GM12878 (cell line): ENCODE measurements at regions not wholly inside any gene's neighbourhood (a gene's known extent, or its start where the extent isn't known, plus 50 kb on each side); places are given as distances from the start of the nearest gene placed in this dataset.

ENCODE experiments used
- BHLHE40 ChIP-seq, 2 experiments: fragments of 450-650 bp in 1 of 2; IDR thresholded peaks; 2 replicates each; pipeline ENCODE4 v1.6.1; 2011 to 2017; ENCODE audit warnings: low read depth in 2 of 2, borderline replicate concordance in 1 of 2, improper control_type of control experiment in 1 of 2, low read length in 1 of 2, mild to moderate bottlenecking in 1 of 2
- CTCF ChIP-seq, 3 experiments: IDR thresholded peaks in 2 of 3; conservative IDR thresholded peaks in 1 of 3; 2 replicates each; pipeline ENCODE4 v1.5.1; 2011; ENCODE audit warnings: low read depth in 3 of 3, low read length in 3 of 3, mild to moderate bottlenecking in 3 of 3, control low read depth in 2 of 3, moderate library complexity in 2 of 3, inconsistent platforms in 1 of 3, mixed read lengths in 1 of 3; ENCODE audit not compliant: control insufficient read depth in 2 of 3, insufficient read depth in 1 of 3; ENCODE audit errors: extremely low read depth in 1 of 3
- HDGF ChIP-seq: fragments of 450-650 bp; IDR thresholded peaks from 2 replicates; pipeline ENCODE4 v1.6.1; 2016; ENCODE audit warnings: antibody characterized with exemption
- PAX5 ChIP-seq: IDR thresholded peaks from 2 replicates; pipeline ENCODE4 v1.6.1; 2011; ENCODE audit warnings: low read depth, low read length, borderline replicate concordance
- PKNOX1 ChIP-seq: fragments of 450-650 bp; IDR thresholded peaks from 2 replicates; pipeline ENCODE4 v1.6.1; 2016; ENCODE audit warnings: mild to moderate bottlenecking
- RAD21 ChIP-seq: IDR thresholded peaks from 2 replicates; pipeline ENCODE4 v1.6.1; 2011; ENCODE audit warnings: mild to moderate bottlenecking, low read depth, low read length, moderate library complexity; ENCODE audit not compliant: insufficient read depth
- STAT1 ChIP-seq: fragments of 450-650 bp; conservative IDR thresholded peaks from 2 replicates; pipeline ENCODE4 v1.6.1; 2014; ENCODE audit warnings: antibody characterized with exemption, mild to moderate bottlenecking
- TAF1 ChIP-seq: IDR thresholded peaks from 2 replicates; pipeline ENCODE4 v1.6.1; 2011; ENCODE audit warnings: mild to moderate bottlenecking, low read depth, low read length, borderline replicate concordance
- TBL1XR1 ChIP-seq: IDR thresholded peaks from 2 replicates; pipeline ENCODE4 v1.6.1; 2012; ENCODE audit warnings: low read depth, low read length, improper control_type of control experiment
- ZSCAN29 ChIP-seq: fragments of 450-650 bp; IDR thresholded peaks from 2 replicates; pipeline ENCODE4 v1.6.1; 2017; ENCODE audit warnings: mild to moderate bottlenecking, moderate library complexity

GRCh38 chr21:25005388-25005787 is 601.9 kb downstream of the MRPL39 start:
- TF ChIP-seq CTCF (IDR thresholded peaks at IDR 0.05 in 2 of 3, conservative IDR thresholded peaks at IDR 0.05 in 1 of 3; ENCODE audit: control insufficient read depth in 2 of 3, extremely low read depth in 1 of 3, insufficient read depth in 1 of 3, low read depth in 3 of 3, low read length in 3 of 3) (no peak), TAF1 (no peak), ZSCAN29 (no peak), TBL1XR1 (no peak), PKNOX1 (no peak), HDGF (no peak), STAT1 (no peak), BHLHE40 (IDR thresholded peaks at IDR 0.05; ENCODE audit: borderline replicate concordance in 1 of 2, low read depth in 2 of 2, low read length in 1 of 2) (no peak), PAX5 (no peak), RAD21 (no peak)
